K562 (cell line): ENCODE measurements at regions not wholly inside any gene's neighbourhood (a gene's known extent, or its start where the extent isn't known, plus 50 kb on each side); places are given as distances from the start of the nearest gene placed in this dataset.

Experiments
- ATAC-seq: fragments of 200-7000 bp; cut with Tn5 transposase; 3 replicates; pipeline ENCODE4 v1.9.1; 2020; ENCODE audit warnings: moderate library complexity
- BruUV-seq: library from RNA; stranded (reverse); fragments of 400-500 nt; replicated peaks from 2 replicates; lab custom pipeline; 2021; lab: Mats Ljungman, UMichigan
- CTCF ChIA-PET: fragments of 300-600 bp; formaldehyde crosslinking; extraction: SDS; loops from one replicate; lab custom pipeline; 2021; ENCODE audit warnings: low intra/inter-chr PET ratio; lab: Yijun Ruan, JAX
- POLR2A ChIA-PET: fragments of 300-600, 350-650 bp; sonication (Branson Sonifier 250); formaldehyde crosslinking; extraction: SDS; loops from one replicate; lab custom pipeline; 2021; ENCODE audit warnings: antibody characterized with exemption, inconsistent platforms; lab: Yijun Ruan, JAX
- DNase-seq, 4 experiments: peaks; one replicate each; pipeline versions ENCODE4 v3.0.0 to v3.0.0-alpha.2; 2011 to 2018; ENCODE audit warnings: low spot score in 3 of 4, mixed read lengths in 3 of 4; ENCODE audit errors: extremely low read depth in 1 of 4
- FAIRE-seq: peaks from 2 replicates; lab custom pipeline; 2011; peaks lifted over from hg19 to GRCh38; lab: Jason Lieb, UNC
- H2AFZ ChIP-seq: 2 replicates; pipeline ENCODE4 v1.6.0; 2011; ENCODE audit warnings: low read depth, low read length, control low read depth, inconsistent platforms
- H3K27ac ChIP-seq: fragments of 200-600 bp; 3 replicates; pipeline ENCODE4 v1.8.0; 2011; ENCODE audit warnings: low read depth, mild to moderate bottlenecking, control low read depth, inconsistent platforms, low read length, moderate library complexity, mixed read lengths; ENCODE audit errors: extremely low read depth
- H3K27me3 ChIP-seq, 2 experiments: fragments of 300-600 bp in 1 of 2; 2 replicates in 1 of 2; 3 replicates in 1 of 2; pipeline versions ENCODE4 v1.6.0 to v1.8.0; 2011; ENCODE audit warnings: inconsistent platforms in 2 of 2, low read length in 2 of 2, mild to moderate bottlenecking in 1 of 2, mixed read lengths in 1 of 2, moderate library complexity in 1 of 2; ENCODE audit not compliant: control insufficient read depth in 2 of 2, insufficient read depth in 2 of 2
- H3K36me3 ChIP-seq: fragments of 300-600 bp; 3 replicates; pipeline ENCODE4 v1.8.0; 2011; ENCODE audit warnings: mild to moderate bottlenecking, low read length, inconsistent platforms; ENCODE audit not compliant: control insufficient read depth, insufficient read depth
- H3K4me1 ChIP-seq, 2 experiments: fragments of 200-600 bp in 1 of 2; replicated peaks in 1 of 2; 2 replicates in 1 of 2; 3 replicates in 1 of 2; pipeline versions ENCODE4 v1.5.1 to v1.8.0; 2011; ENCODE audit warnings: inconsistent platforms in 2 of 2, low read length in 2 of 2, mild to moderate bottlenecking in 1 of 2, mixed read lengths in 1 of 2, moderate library complexity in 1 of 2; ENCODE audit not compliant: control insufficient read depth in 2 of 2, insufficient read depth in 2 of 2
- H3K4me2 ChIP-seq: 2 replicates; pipeline ENCODE4 v1.6.1; 2011; ENCODE audit warnings: low read length, control low read depth, inconsistent platforms, mixed read lengths; ENCODE audit not compliant: insufficient read depth
- H3K4me3 ChIP-seq: fragments of 200-600 bp; sonication (generic), shearing (Covaris generic); 2 replicates; pipeline ENCODE4 v1.5.1; 2016; ENCODE audit warnings: control low read depth, inconsistent platforms
- H3K79me2 ChIP-seq: fragments of 200-600 bp; 3 replicates; pipeline ENCODE4 v1.8.0; 2011; ENCODE audit warnings: low read length, inconsistent platforms; ENCODE audit not compliant: control insufficient read depth, insufficient read depth
- H3K9ac ChIP-seq, 2 experiments: 2 replicates each; pipeline versions ENCODE4 v1.6.0 to v1.6.1; 2011; ENCODE audit warnings: low read depth in 2 of 2, low read length in 2 of 2, control low read depth in 1 of 2, inconsistent platforms in 1 of 2, mild to moderate bottlenecking in 1 of 2, mixed read lengths in 1 of 2; ENCODE audit not compliant: insufficient read depth in 1 of 2
- H3K9me1 ChIP-seq: one replicate; pipeline ENCODE4 v1.6.0; 2011; ENCODE audit warnings: inconsistent platforms, mild to moderate bottlenecking, low read length, moderate library complexity; ENCODE audit not compliant: control insufficient read depth, insufficient read depth
- H3K9me3 ChIP-seq: replicated peaks from 2 replicates; pipeline ENCODE4 v1.5.1; 2011; ENCODE audit warnings: low read depth, low read length, inconsistent platforms; ENCODE audit not compliant: control insufficient read depth, insufficient read depth
- H4K20me1 ChIP-seq: replicated peaks from 2 replicates; pipeline ENCODE4 v1.6.1; 2011; ENCODE audit warnings: low read length, inconsistent platforms, mixed read lengths; ENCODE audit not compliant: control insufficient read depth, insufficient read depth
- CBX5 ChIP-seq: IDR thresholded peaks from 2 replicates; pipeline ENCODE4 v1.6.1; 2014; ENCODE audit warnings: low read depth, borderline replicate concordance
- ELF1 ChIP-seq: fragments of 200-800 bp; sonication (Bioruptor generic); IDR thresholded peaks from 2 replicates; pipeline ENCODE4 v1.6.1; 2016; ENCODE audit warnings: missing genetic modification characterization, missing compliant biosample characterization
- HDAC2 ChIP-seq: fragments of 450-650 bp; IDR thresholded peaks from 2 replicates; pipeline ENCODE4 v1.6.1; 2016; ENCODE audit warnings: mild to moderate bottlenecking
- MEF2D ChIP-seq: conservative IDR thresholded peaks from 2 replicates; pipeline ENCODE4 v1.6.1; 2016; ENCODE audit warnings: low read depth, missing genetic modification characterization, missing compliant biosample characterization
- SP2 ChIP-seq: IDR thresholded peaks from 2 replicates; pipeline ENCODE4 v1.6.1; 2011; ENCODE audit warnings: mild to moderate bottlenecking, low read depth, low read length, moderate library complexity; ENCODE audit not compliant: poor library complexity, severe bottlenecking; ENCODE audit errors: extremely low read depth
- SRF ChIP-seq, 2 experiments: fragments of 250-450, 450-650 bp in 1 of 2; sonication (Bioruptor Pico) in 1 of 2; sonication (generic) in 1 of 2; formaldehyde crosslinking; IDR thresholded peaks; 2 replicates each; pipeline versions ENCODE4 v1.5.0 to v1.5.1; 2020 to 2022; ENCODE audit warnings: mild to moderate bottlenecking in 1 of 2, missing genetic modification reagents in 1 of 2
- XRCC4 ChIP-seq: IDR thresholded peaks from one replicate; pipeline ENCODE4 v1.6.1; 2011; ENCODE audit not compliant: insufficient read depth, insufficient read length; ENCODE audit errors: extremely low read depth
- ZNF316 ChIP-seq: fragments of 450-650 bp; IDR thresholded peaks from 2 replicates; pipeline ENCODE4 v1.6.1; 2016
- ZNF324 ChIP-seq: fragments of 250-450 bp; sonication (Bioruptor Pico); IDR thresholded peaks from 2 replicates; pipeline ENCODE4 v1.4.0; 2020; ENCODE audit warnings: mild to moderate bottlenecking
- WGBS: fragments of 100-300 bp; shearing (Covaris generic); methylation state at CpG from one replicate; pipeline ENCODE4 v1.1.6; 2016; ENCODE audit warnings: low coverage, mixed read lengths; ENCODE audit not compliant: insufficient coverage; ENCODE audit errors: missing lambda C conversion rate; 5-methylcytosine and 5-hydroxymethylcytosine counted together
- in situ Hi-C: fragments of 300-500 bp; cut with MboI; formaldehyde crosslinking; loops from 4 replicates; pipeline ENCODE4 v1.15.0; 2018; ENCODE audit warnings: inconsistent platforms, mixed read lengths
- intact Hi-C: fragments of 100-400 bp; cut with micrococcal nuclease; formaldehyde crosslinking; loops from 2 replicates; pipeline ENCODE4 v1.14.2; 2022
- TF ChIP-seq, protein P1 (sequence below), 3 experiments: fragments of 200-800 bp in 1 of 3; sonication (Bioruptor generic) in 1 of 3; sonication (generic) in 1 of 3; formaldehyde crosslinking in 1 of 3; IDR thresholded peaks; 2 replicates each; pipeline versions ENCODE4 v1.6.1 to v1.8.0; 2016 to 2022; ENCODE audit warnings: mild to moderate bottlenecking in 2 of 3, missing compliant biosample characterization in 2 of 3, missing genetic modification characterization in 2 of 3, missing genetic modification reagents in 1 of 3
- TF ChIP-seq, protein P2 (sequence below): fragments of 450-650 bp; formaldehyde crosslinking; conservative IDR thresholded peaks from 2 replicates; pipeline ENCODE4 v1.4.0; 2022; ENCODE audit warnings: mild to moderate bottlenecking, missing genetic modification characterization
- TF ChIP-seq, protein P3 (sequence below): sonication (generic); formaldehyde crosslinking; IDR thresholded peaks from 2 replicates; pipeline ENCODE4 v1.8.0; 2022; ENCODE audit warnings: missing genetic modification reagents, mild to moderate bottlenecking, borderline replicate concordance
- TF ChIP-seq, protein P4 (sequence below): fragments of 450-650 bp; formaldehyde crosslinking; IDR thresholded peaks from 2 replicates; pipeline ENCODE4 v1.4.0; 2022; ENCODE audit warnings: missing genetic modification characterization

DNA sequence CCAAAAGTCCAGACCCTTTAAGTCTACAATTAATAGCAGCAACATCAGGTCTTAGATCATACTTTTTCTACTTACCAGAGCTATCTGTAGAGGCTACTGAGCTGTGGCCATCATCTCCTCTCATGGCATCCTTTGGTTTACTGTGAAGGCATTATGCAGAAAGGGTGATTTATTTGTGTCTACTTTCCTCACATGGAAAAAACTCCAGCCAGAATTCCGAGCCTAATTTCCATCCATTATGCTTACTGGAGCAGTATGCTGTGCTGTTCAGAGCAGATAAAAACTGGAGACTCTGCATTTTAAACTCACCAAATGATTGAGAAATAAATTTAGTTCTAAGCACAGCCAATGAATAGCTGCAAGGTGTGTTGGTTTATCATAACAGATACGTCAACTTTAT, 581.8 kb downstream of the ETS1 start:
- H3K79me2 ChIP-seq = no peaks in the 10 kb centered on the region
- H3K9ac ChIP-seq = no peak overlapping the region
- no peaks in the 10 kb centered on the region for H3K9me3 ChIP-seq
- no peaks in the 10 kb centered on the region for H3K4me1 ChIP-seq
- ChIA-PET CTCF (no interaction called here), POLR2A (no interaction called here)
- H3K4me3 ChIP-seq = no peak overlapping the region
- no peak overlapping the region for H3K4me2 ChIP-seq
- TF ChIP-seq, protein P1, sequence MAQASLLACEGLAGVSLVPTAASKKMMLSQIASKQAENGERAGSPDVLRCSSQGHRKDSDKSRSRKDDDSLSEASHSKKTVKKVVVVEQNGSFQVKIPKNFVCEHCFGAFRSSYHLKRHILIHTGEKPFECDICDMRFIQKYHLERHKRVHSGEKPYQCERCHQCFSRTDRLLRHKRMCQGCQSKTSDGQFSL (CRISPR knock-in tag; IDR thresholded peaks at IDR 0.05) = no peak
- TF ChIP-seq, protein P1 (tag; IDR thresholded peaks at IDR 0.05) = no peak
- TF ChIP-seq ZNF316 (no peak), SRF (CRISPR knock-in tag; IDR thresholded peaks at IDR 0.05) (no peak), ELF1 (tag) (no peak), CBX5 (no peak), MEF2D (no peak), HDAC2 (no peak), ZNF324 (no peak), XRCC4 (no peak), SP2 (no peak)
- TF ChIP-seq, protein P2, sequence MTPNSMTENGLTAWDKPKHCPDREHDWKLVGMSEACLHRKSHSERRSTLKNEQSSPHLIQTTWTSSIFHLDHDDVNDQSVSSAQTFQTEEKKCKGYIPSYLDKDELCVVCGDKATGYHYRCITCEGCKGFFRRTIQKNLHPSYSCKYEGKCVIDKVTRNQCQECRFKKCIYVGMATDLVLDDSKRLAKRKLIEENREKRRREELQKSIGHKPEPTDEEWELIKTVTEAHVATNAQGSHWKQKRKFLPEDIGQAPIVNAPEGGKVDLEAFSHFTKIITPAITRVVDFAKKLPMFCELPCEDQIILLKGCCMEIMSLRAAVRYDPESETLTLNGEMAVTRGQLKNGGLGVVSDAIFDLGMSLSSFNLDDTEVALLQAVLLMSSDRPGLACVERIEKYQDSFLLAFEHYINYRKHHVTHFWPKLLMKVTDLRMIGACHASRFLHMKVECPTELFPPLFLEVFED (CRISPR knock-in tag) = no peak
- TF ChIP-seq, protein P3, sequence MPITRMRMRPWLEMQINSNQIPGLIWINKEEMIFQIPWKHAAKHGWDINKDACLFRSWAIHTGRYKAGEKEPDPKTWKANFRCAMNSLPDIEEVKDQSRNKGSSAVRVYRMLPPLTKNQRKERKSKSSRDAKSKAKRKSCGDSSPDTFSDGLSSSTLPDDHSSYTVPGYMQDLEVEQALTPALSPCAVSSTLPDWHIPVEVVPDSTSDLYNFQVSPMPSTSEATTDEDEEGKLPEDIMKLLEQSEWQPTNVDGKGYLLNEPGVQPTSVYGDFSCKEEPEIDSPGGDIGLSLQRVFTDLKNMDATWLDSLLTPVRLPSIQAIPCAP (CRISPR knock-in tag) = no peak
- TF ChIP-seq, protein P4, sequence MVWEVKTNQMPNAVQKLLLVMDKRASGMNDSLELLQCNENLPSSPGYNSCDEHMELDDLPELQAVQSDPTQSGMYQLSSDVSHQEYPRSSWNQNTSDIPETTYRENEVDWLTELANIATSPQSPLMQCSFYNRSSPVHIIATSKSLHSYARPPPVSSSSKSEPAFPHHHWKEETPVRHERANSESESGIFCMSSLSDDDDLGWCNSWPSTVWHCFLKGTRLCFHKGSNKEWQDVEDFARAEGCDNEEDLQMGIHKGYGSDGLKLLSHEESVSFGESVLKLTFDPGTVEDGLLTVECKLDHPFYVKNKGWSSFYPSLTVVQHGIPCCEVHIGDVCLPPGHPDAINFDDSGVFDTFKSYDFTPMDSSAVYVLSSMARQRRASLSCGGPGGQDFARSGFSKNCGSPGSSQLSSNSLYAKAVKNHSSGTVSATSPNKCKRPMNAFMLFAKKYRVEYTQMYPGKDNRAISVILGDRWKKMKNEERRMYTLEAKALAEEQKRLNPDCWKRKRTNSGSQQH (CRISPR knock-in tag) = no peak
- intact Hi-C loops (no loop called here), in situ Hi-C loops (no loop called here)
- H3K27ac ChIP-seq = no peak overlapping the region
- no peaks in the 10 kb centered on the region for H3K36me3 ChIP-seq
- no peaks in the 10 kb centered on the region for H3K9me1 ChIP-seq
- no peak for FAIRE-seq
- no TSS peak for BruUV-seq
- 0% methylated on average over 2 of the region's 2 CpGs for WGBS
- no peak for ATAC-seq
- no peak overlapping the region for H2AFZ ChIP-seq
- DNase-seq = no peak
- H3K27me3 ChIP-seq = no peaks in the 10 kb centered on the region
- H4K20me1 ChIP-seq = no peaks in the 10 kb centered on the region
